ENCODE measurements at regions not wholly inside any gene's neighbourhood (a gene's known extent, or its start where the extent isn't known, plus 50 kb on each side); places are given as distances from the start of the nearest gene placed in this dataset.

GRCh38 chrX:123084797-123085196, 99.3 kb upstream of the GRIA3 start (continued):
- TF ChIP-seq, protein P1, sequence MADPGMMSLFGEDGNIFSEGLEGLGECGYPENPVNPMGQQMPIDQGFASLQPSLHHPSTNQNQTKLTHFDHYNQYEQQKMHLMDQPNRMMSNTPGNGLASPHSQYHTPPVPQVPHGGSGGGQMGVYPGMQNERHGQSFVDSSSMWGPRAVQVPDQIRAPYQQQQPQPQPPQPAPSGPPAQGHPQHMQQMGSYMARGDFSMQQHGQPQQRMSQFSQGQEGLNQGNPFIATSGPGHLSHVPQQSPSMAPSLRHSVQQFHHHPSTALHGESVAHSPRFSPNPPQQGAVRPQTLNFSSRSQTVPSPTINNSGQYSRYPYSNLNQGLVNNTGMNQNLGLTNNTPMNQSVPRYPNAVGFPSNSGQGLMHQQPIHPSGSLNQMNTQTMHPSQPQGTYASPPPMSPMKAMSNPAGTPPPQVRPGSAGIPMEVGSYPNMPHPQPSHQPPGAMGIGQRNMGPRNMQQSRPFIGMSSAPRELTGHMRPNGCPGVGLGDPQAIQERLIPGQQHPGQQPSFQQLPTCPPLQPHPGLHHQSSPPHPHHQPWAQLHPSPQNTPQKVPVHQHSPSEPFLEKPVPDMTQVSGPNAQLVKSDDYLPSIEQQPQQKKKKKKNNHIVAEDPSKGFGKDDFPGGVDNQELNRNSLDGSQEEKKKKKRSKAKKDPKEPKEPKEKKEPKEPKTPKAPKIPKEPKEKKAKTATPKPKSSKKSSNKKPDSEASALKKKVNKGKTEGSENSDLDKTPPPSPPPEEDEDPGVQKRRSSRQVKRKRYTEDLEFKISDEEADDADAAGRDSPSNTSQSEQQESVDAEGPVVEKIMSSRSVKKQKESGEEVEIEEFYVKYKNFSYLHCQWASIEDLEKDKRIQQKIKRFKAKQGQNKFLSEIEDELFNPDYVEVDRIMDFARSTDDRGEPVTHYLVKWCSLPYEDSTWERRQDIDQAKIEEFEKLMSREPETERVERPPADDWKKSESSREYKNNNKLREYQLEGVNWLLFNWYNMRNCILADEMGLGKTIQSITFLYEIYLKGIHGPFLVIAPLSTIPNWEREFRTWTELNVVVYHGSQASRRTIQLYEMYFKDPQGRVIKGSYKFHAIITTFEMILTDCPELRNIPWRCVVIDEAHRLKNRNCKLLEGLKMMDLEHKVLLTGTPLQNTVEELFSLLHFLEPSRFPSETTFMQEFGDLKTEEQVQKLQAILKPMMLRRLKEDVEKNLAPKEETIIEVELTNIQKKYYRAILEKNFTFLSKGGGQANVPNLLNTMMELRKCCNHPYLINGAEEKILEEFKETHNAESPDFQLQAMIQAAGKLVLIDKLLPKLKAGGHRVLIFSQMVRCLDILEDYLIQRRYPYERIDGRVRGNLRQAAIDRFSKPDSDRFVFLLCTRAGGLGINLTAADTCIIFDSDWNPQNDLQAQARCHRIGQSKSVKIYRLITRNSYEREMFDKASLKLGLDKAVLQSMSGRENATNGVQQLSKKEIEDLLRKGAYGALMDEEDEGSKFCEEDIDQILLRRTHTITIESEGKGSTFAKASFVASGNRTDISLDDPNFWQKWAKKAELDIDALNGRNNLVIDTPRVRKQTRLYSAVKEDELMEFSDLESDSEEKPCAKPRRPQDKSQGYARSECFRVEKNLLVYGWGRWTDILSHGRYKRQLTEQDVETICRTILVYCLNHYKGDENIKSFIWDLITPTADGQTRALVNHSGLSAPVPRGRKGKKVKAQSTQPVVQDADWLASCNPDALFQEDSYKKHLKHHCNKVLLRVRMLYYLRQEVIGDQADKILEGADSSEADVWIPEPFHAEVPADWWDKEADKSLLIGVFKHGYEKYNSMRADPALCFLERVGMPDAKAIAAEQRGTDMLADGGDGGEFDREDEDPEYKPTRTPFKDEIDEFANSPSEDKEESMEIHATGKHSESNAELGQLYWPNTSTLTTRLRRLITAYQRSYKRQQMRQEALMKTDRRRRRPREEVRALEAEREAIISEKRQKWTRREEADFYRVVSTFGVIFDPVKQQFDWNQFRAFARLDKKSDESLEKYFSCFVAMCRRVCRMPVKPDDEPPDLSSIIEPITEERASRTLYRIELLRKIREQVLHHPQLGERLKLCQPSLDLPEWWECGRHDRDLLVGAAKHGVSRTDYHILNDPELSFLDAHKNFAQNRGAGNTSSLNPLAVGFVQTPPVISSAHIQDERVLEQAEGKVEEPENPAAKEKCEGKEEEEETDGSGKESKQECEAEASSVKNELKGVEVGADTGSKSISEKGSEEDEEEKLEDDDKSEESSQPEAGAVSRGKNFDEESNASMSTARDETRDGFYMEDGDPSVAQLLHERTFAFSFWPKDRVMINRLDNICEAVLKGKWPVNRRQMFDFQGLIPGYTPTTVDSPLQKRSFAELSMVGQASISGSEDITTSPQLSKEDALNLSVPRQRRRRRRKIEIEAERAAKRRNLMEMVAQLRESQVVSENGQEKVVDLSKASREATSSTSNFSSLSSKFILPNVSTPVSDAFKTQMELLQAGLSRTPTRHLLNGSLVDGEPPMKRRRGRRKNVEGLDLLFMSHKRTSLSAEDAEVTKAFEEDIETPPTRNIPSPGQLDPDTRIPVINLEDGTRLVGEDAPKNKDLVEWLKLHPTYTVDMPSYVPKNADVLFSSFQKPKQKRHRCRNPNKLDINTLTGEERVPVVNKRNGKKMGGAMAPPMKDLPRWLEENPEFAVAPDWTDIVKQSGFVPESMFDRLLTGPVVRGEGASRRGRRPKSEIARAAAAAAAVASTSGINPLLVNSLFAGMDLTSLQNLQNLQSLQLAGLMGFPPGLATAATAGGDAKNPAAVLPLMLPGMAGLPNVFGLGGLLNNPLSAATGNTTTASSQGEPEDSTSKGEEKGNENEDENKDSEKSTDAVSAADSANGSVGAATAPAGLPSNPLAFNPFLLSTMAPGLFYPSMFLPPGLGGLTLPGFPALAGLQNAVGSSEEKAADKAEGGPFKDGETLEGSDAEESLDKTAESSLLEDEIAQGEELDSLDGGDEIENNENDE (IDR thresholded peaks at IDR 0.05; ENCODE audit: low read depth, low read length), result no peak
- TF ChIP-seq ZNF766 (CRISPR knock-in tag; conservative IDR thresholded peaks at IDR 0.05) (no peak), HLTF (IDR thresholded peaks at IDR 0.05) (no peak), TCF7L2 (IDR thresholded peaks at IDR 0.05; ENCODE audit: low read depth, low read length) (no peak), ESRRA (IDR thresholded peaks at IDR 0.05; ENCODE audit: borderline replicate concordance, low read depth) (no peak), U2AF1 (optimal IDR thresholded peaks at IDR 0.05; ENCODE audit: low read depth, low read length) (no peak)

All from K562 (cell line).